ENCODE measurements at regions not wholly inside any gene's neighbourhood (a gene's known extent, or its start where the extent isn't known, plus 50 kb on each side); places are given as distances from the start of the nearest gene placed in this dataset.

- no peak for DNase-seq (ENCODE audit: low spot score)
Observed at GRCh38 chr2:864501-865106, 86.0 kb upstream of the SNTG2 start.

GRCh38 chr2:863732-864450, 86.8 kb upstream of the SNTG2 start:
- no peak overlapping the region for H3K27ac ChIP-seq
- no peaks in the 10 kb centered on the region for H3K9me3 ChIP-seq
- H3K4me3 ChIP-seq, result no peak overlapping the region
- 88% methylated on average over 13 of the region's 13 CpGs for WGBS
- no peak for DNase-seq (ENCODE audit: low spot score)
- no peaks in the 10 kb centered on the region for H3K36me3 ChIP-seq
- TF ChIP-seq POLR2A (IDR thresholded peaks at IDR 0.05) (no peak), POLR2AphosphoS5 (IDR thresholded peaks at IDR 0.05) (no peak), CTCF (IDR thresholded peaks at IDR 0.05) (no peak)
- H3K4me1 ChIP-seq (replicated peaks), result no peaks in the 10 kb centered on the region
- intact Hi-C loops (cut with DNase I), result no loop called here
- no peaks in the 10 kb centered on the region for H3K27me3 ChIP-seq (replicated peaks; ENCODE audit: insufficient read depth)

More at GRCh38 chr2:864501-865106, 86.0 kb upstream of the SNTG2 start:
- intact Hi-C loops (cut with DNase I), result no loop called here
- no peak overlapping the region for H3K27ac ChIP-seq
- H3K4me3 ChIP-seq, result no peak overlapping the region
- H3K36me3 ChIP-seq, result no peaks in the 10 kb centered on the region
- no peaks in the 10 kb centered on the region for H3K9me3 ChIP-seq
- H3K4me1 ChIP-seq (replicated peaks), result no peaks in the 10 kb centered on the region
- no peaks in the 10 kb centered on the region for H3K27me3 ChIP-seq (replicated peaks; ENCODE audit: insufficient read depth)
- TF ChIP-seq POLR2AphosphoS5 (IDR thresholded peaks at IDR 0.05), result no peak
- no peak for TF ChIP-seq CTCF (IDR thresholded peaks at IDR 0.05)
- TF ChIP-seq POLR2A (IDR thresholded peaks at IDR 0.05), result no peak
- WGBS, result 89% methylated on average over 16 of the region's 16 CpGs

- H3K4me3 ChIP-seq, result no peak overlapping the region
- H3K27me3 ChIP-seq (replicated peaks; ENCODE audit: insufficient read depth), result no peaks in the 10 kb centered on the region
- DNase-seq (ENCODE audit: low spot score), result no peak
- TF ChIP-seq POLR2AphosphoS5 (IDR thresholded peaks at IDR 0.05) (no peak), CTCF (IDR thresholded peaks at IDR 0.05) (no peak), POLR2A (IDR thresholded peaks at IDR 0.05) (no peak)
- WGBS, result 73% methylated on average over 9 of the region's 9 CpGs
- no peaks in the 10 kb centered on the region for H3K4me1 ChIP-seq (replicated peaks)
- no peak overlapping the region for H3K27ac ChIP-seq
- no peaks in the 10 kb centered on the region for H3K36me3 ChIP-seq
- H3K9me3 ChIP-seq, result no peaks in the 10 kb centered on the region
- intact Hi-C loops (cut with DNase I), result no loop called here
Observed at GRCh38 chr2:862731-863466, 87.8 kb upstream of the SNTG2 start.

GRCh38 chr2:862355-862687, 88.3 kb upstream of the SNTG2 start:
- Histone ChIP-seq H3K27ac (no peak overlapping the region), H3K9me3 (no peaks in the 10 kb centered on the region), H3K4me3 (no peak overlapping the region), H3K36me3 (no peaks in the 10 kb centered on the region), H3K4me1 (replicated peaks) (no peaks in the 10 kb centered on the region), H3K27me3 (replicated peaks; ENCODE audit: insufficient read depth) (no peaks in the 10 kb centered on the region)
- no peak for TF ChIP-seq POLR2AphosphoS5 (IDR thresholded peaks at IDR 0.05)
- TF ChIP-seq POLR2A (IDR thresholded peaks at IDR 0.05), result no peak
- no peak for TF ChIP-seq CTCF (IDR thresholded peaks at IDR 0.05)
- DNase-seq (ENCODE audit: low spot score), result no peak
- intact Hi-C loops (cut with DNase I), result no loop called here
- 78% methylated on average over 17 of the region's 17 CpGs for WGBS

All from prostate gland (tissue), 2 donors.